DMS114 treated with DMSO at 0.1 percent for 48 hours (cell line): ENCODE measurements at regions not wholly inside any gene's neighbourhood (a gene's known extent, or its start where the extent isn't known, plus 50 kb on each side); places are given as distances from the start of the nearest gene placed in this dataset.
"Not testable (repeated sequence)": the region's sequence is repeated elsewhere in the genome, so short reads cannot be mapped to it uniquely, and the experiment has no call there.

Experiments
- DNase-seq: peaks from one replicate; lab custom pipeline; 2025; ENCODE audit not compliant: unreplicated experiment; lab: John Stamatoyannopoulos, UW

DNA sequence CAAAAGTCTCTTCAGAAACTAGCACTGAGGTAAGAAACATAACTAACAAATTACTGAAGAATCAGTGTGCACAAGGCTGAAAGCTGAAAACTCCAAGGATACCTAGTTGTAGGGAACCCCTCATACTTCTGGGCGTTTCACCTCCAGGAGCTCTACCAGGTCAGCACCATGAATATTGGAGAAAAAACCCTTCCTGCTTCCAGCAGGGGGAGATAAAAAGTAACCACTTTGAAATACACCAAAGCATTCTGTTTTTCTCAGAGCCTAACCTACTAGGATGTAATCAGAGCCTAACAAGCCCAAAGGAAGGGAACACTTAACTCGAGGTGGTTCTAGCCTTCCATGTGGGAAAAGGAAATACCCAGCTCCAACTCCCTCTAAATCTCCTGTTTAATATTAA lies 175.8 kb upstream of the MME start:
- DNase-seq: no peak

DNA sequence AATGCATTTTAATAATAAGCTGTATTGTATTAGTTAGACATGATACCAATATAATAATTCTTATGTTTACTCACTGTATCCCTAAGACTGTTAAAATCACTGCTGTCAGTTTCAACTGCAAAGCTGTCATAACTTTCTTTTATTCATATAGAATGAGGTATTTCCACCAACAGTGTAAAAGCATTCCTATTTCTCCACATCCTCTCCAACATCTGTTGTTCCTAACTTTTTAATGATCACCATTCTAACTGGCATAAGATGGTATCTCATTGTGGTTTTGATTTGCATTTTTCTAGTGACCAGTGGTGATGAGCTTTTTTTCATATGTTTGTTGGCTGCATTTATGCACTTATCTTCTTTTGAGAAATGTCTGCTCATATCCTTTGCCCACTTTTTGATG lies 177.6 kb upstream of the MME start:
- DNase-seq: not testable (repeated sequence)

GRCh38 chr3:154901278-154901677 lies 178.8 kb upstream of the MME start:
- no peak for DNase-seq

DNA sequence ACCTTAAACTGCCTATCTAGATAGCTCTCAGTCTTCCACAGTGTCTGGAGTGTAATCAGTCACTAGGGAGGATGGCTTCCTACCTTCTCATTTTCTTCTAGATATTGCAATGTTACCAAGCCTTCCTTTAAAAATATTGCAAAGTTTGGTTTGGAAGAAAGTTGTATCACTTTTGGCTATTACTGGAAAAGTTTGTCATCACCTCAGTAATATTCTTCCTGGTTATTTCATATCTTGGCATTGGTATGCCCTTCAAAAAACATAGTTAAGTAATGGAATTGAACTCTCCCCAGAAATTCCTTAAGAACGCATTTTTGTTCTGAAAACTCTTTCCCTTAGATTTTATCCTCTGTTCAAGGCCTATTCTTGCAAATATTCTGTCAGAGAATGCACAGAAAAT lies 179.3 kb upstream of the MME start:
- DNase-seq: no peak

DNA sequence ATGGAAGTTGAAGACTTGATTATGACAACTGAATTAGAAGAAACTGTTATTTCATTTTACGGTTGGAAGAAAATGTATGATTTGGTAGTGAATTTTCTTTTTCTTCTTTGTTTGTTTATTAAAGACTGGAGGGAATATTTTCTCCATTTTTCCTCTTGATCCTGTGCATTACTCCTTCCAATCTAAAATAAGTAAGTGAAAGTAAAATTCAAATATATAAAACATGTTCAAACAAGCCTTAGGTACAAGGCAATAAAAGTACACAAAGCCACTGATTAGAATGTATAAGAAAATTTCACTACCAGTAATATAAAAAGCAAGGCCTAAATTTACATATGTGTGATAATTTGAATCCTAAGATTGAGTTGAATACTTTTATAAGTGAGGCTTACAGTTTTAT lies 181.2 kb upstream of the MME start:
- DNase-seq: no peak

- no peak for DNase-seq
Observed at GRCh38 chr3:154898443-154898842, 181.7 kb upstream of the MME start.

GRCh38 chr3:154893813-154894212 lies 186.3 kb upstream of the MME start:
- no peak for DNase-seq

DNA sequence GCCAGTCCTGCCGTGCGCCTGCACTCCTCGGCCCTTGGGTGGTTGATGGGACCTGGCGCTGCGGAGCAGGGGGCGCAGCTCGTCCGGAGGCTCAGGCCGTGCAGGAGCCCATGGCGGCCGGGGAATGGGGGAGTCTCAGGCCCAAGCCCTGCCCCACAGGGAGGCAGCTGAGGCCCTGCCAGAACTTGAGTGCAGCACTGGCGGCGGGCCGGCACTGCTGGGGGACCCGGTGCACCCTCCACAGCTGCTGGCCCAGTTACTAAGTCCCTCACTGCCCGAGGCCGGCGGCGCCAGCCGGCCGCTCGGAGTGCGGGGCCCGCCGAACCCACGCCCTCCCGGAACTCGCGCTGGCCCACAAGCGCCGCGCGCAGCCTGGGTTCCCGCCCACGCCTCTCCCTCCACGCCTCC lies 190.9 kb upstream of the MME start:
- no peak for DNase-seq

GRCh38 chr3:154887869-154888268 lies 192.2 kb upstream of the MME start:
- DNase-seq: no peak

- DNase-seq: no peak
Observed at GRCh38 chr3:154886437-154886836, 193.7 kb upstream of the MME start.

DNA sequence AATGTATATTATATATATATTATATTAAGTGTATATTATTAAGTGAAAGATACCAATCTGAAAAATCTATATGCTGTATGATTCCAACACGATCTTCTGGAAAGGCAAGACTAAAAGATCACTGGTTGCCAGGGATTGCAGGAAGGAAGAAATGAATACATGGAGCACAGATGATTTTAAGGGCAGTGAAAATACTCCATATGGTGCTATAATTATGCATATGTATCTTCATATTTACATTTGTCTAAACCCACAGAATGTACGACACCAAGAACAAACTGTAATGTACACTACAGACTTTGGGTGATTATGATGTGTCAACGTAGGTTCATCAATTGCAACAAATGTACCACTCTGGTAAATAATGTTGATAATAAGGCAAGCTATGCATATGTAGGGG lies 194.7 kb upstream of the MME start:
- DNase-seq: no peak

DNA sequence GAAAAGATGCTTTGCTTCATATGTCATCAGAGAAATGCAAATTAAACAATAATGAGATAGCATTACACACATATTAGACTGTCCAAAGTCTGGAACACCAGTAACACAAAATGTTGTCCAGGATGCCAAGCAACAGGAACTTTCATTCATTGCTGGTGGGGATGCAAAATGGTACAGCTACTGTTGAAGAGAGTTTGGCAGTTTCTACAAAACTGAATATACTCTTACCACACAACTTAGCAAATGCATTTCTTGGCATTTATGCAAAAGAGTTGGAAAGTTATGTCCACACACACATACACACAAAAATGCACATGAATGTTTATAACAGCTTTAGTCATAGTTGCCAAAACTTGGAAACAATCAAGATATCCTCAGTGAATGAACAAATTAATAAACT lies 195.2 kb upstream of the MME start:
- no peak for DNase-seq

- DNase-seq: no peak
Observed at GRCh38 chr3:154875142-154875541, 205.0 kb upstream of the MME start.

- DNase-seq: no peak
Observed at GRCh38 chr3:154872696-154873095, 207.4 kb upstream of the MME start.

DNA sequence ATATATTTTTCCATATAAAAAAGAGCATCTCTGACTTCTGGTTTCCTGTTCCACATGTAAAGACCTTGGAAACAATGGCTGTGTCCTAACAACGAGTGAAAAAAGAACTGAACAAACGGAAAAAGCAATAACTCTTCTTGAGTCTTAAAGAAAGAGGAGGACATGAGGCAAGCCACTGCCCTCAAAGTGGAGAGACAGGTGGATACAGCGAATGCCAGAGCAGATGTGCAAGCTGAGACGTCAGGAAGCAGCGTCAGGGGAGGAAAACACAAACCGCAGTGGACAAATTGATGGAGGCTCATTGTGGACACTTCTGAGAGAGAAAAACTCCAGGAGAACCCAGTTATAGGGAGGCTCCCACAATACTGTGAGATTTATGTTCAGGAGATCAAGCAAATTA lies 208.0 kb upstream of the MME start:
- DNase-seq: no peak

- DNase-seq: no peak
Observed at GRCh38 chr3:154864947-154865346, 215.2 kb upstream of the MME start.

- no peak for DNase-seq
Observed at GRCh38 chr3:154862265-154862664, 217.9 kb upstream of the MME start.

GRCh38 chr3:154852998-154853397 lies 227.1 kb upstream of the MME start:
- DNase-seq: not testable (repeated sequence)

DNA sequence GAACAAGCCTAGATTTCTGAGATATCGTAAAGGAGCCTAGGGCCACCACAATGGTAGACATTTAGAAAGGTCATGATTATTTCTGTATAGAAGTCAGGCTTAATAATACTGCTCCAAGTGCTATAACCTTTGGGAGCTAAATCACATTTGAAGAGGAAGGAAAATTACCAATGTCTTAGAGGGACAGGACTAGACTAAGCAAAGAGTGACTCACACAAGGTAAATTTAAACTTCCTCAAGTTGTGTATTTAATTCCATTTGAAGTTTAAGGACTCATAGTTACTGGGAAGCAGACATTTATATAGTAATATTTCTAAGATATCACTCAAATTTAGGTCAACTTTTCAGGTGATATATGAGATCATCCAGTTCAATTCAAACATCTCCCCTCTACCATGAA lies 227.6 kb upstream of the MME start:
- DNase-seq: no peak

- no peak for DNase-seq
Observed at GRCh38 chr3:154851644-154852043, 228.5 kb upstream of the MME start.

GRCh38 chr3:154850921-154851320 lies 229.2 kb upstream of the MME start:
- no peak for DNase-seq

GRCh38 chr3:154849408-154849807 lies 230.7 kb upstream of the MME start:
- DNase-seq: no peak

DNA sequence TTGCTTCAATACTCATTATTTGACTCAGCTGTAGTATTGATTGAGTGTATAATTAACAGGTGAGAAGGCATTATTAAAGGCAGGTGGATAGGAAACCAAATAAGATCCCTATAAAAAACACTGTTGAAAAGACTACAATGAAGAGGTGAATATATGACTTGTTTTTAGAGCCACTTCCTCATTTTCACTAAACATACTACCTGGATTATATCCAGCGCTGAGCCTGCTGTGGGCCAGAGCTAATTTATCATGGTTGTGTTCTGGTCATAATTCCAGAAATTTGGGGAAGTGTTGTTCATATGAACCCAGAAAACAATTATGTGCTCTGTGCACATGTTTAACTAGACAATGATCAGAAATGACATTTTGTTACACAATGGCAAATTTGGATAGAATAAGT lies 235.3 kb upstream of the MME start:
- DNase-seq: no peak

DNA sequence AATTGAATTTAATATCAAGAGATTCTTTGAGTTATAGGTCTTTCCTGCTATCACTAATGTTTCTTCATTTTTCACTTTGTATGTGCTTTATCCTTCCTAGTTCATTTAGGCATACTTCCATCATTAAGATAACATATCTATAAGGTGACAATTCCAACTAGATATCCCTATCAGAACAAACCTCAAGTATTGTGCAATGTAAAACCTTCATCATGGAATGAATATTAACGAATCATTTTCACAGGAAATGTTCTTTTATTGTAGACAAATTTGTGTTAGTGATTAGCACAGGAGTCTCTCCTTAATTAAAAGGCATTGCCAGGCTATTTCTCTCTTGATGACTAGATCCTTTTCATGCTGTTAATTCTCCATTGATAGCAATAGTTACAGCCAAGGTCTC lies 236.5 kb upstream of the MME start:
- no peak for DNase-seq
